Neural progenitor cell (in vitro differentiated cells): ENCODE measurements at regions not wholly inside any gene's neighbourhood (a gene's known extent, or its start where the extent isn't known, plus 50 kb on each side); places are given as distances from the start of the nearest gene placed in this dataset.

Source experiments
- EZH2 ChIP-seq: fragments of 200-600 bp; sonication (generic); IDR thresholded peaks from 2 replicates; pipeline ENCODE4 v1.6.1; 2017; ENCODE audit warnings: antibody characterized with exemption, mild to moderate bottlenecking, moderate library complexity
- EZH2phosphoT487 ChIP-seq: fragments of 200-600 bp; sonication (generic); IDR thresholded peaks from 2 replicates; pipeline ENCODE4 v1.6.1; 2017; ENCODE audit warnings: antibody characterized with exemption
- TF ChIP-seq, protein P1 (sequence below): fragments of 200-600 bp; sonication (generic); IDR thresholded peaks from 2 replicates; pipeline ENCODE4 v1.5.1; 2017; ENCODE audit warnings: antibody characterized with exemption, mild to moderate bottlenecking

GRCh38 chr5:175096469-175097165, 347.4 kb downstream of the DRD1 start:
- TF ChIP-seq, protein P1, sequence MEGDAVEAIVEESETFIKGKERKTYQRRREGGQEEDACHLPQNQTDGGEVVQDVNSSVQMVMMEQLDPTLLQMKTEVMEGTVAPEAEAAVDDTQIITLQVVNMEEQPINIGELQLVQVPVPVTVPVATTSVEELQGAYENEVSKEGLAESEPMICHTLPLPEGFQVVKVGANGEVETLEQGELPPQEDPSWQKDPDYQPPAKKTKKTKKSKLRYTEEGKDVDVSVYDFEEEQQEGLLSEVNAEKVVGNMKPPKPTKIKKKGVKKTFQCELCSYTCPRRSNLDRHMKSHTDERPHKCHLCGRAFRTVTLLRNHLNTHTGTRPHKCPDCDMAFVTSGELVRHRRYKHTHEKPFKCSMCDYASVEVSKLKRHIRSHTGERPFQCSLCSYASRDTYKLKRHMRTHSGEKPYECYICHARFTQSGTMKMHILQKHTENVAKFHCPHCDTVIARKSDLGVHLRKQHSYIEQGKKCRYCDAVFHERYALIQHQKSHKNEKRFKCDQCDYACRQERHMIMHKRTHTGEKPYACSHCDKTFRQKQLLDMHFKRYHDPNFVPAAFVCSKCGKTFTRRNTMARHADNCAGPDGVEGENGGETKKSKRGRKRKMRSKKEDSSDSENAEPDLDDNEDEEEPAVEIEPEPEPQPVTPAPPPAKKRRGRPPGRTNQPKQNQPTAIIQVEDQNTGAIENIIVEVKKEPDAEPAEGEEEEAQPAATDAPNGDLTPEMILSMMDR: no peak
- TF ChIP-seq EZH2phosphoT487 (no peak), EZH2 (no peak)
